CD4-positive, CD25-positive, alpha-beta regulatory T cell (primary cell): ENCODE measurements at regions not wholly inside any gene's neighbourhood (a gene's known extent, or its start where the extent isn't known, plus 50 kb on each side); places are given as distances from the start of the nearest gene placed in this dataset.

Source experiments
- ATAC-seq, 2 donors: fragments of 150-1000 bp; cut with Tn5 transposase; one replicate each; pipeline ENCODE4 v1.10.0; 2021; ENCODE audit warnings: low read depth in 2 of 2, moderate number of reproducible peaks in 2 of 2, moderate library complexity in 1 of 2
- DNase-seq, 3 donors: peaks; one replicate each; pipeline versions ENCODE4 v3.0.0 to v3.0.0-alpha.2; 2012 to 2022; ENCODE audit warnings: mixed read lengths in 1 of 3
- H3K27ac ChIP-seq: one replicate; pipeline ENCODE4 v1.7.0; 2013; ENCODE audit warnings: mild to moderate bottlenecking, low read length; ENCODE audit not compliant: insufficient read depth, poor library complexity, severe bottlenecking
- H3K27me3 ChIP-seq: one replicate; pipeline ENCODE4 v1.7.0; 2013; ENCODE audit warnings: low read length; ENCODE audit not compliant: control insufficient read depth, insufficient read depth
- H3K36me3 ChIP-seq: one replicate; pipeline ENCODE4 v1.7.0; 2013; ENCODE audit warnings: mild to moderate bottlenecking, low read length, moderate library complexity; ENCODE audit not compliant: control insufficient read depth, insufficient read depth
- H3K4me1 ChIP-seq: 2 replicates; pipeline ENCODE4 v1.7.0; 2013; ENCODE audit warnings: mild to moderate bottlenecking, low read length; ENCODE audit not compliant: insufficient read depth, control insufficient read depth, poor library complexity, severe bottlenecking
- H3K4me3 ChIP-seq: one replicate; pipeline ENCODE4 v1.7.0; 2013; ENCODE audit warnings: low read depth, mild to moderate bottlenecking, low read length, moderate library complexity
- H3K9me3 ChIP-seq, 2 experiments: 1 replicate in 1 of 2; 2 replicates in 1 of 2; pipeline ENCODE4 v1.7.0; 2013; ENCODE audit warnings: low read length in 2 of 2, mild to moderate bottlenecking in 1 of 2, moderate library complexity in 1 of 2; ENCODE audit not compliant: control insufficient read depth in 2 of 2
- H3K27ac Mint-ChIP-seq, 3 donors: one replicate each; pipeline ENCODE4 v1.8.0; 2020 to 2022; ENCODE audit warnings: mild to moderate bottlenecking in 3 of 3, mixed read lengths in 3 of 3, moderate library complexity in 2 of 3
- H3K27me3 Mint-ChIP-seq: one replicate; pipeline ENCODE4 v1.8.0; 2022; ENCODE audit warnings: mild to moderate bottlenecking, mixed read lengths
- H3K36me3 Mint-ChIP-seq: one replicate; pipeline ENCODE4 v1.8.0; 2020; ENCODE audit warnings: mixed read lengths
- H3K4me1 Mint-ChIP-seq, 4 donors: one replicate each; pipeline ENCODE4 v1.8.0; 2020 to 2022; ENCODE audit warnings: mixed read lengths in 4 of 4, mild to moderate bottlenecking in 1 of 4
- H3K4me3 Mint-ChIP-seq, 4 donors: one replicate each; pipeline ENCODE4 v1.8.0; 2020 to 2022; ENCODE audit warnings: mild to moderate bottlenecking in 4 of 4, mixed read lengths in 4 of 4, moderate library complexity in 3 of 4
- H3K9me3 Mint-ChIP-seq, 7 donors: one replicate each; pipeline ENCODE4 v1.8.0; 2020 to 2022; ENCODE audit warnings: mixed read lengths in 7 of 7, mild to moderate bottlenecking in 3 of 7, moderate library complexity in 2 of 7

- no peaks in the 10 kb centered on the region for H3K4me1 Mint-ChIP-seq
- peaks cover 0 to 6% (median 0%) of the 10 kb centered on the region in 7 donors for H3K9me3 Mint-ChIP-seq
- no peak for DNase-seq
- H3K27me3 Mint-ChIP-seq = peaks cover 14% of the 10 kb centered on the region
- H3K36me3 Mint-ChIP-seq = no peaks in the 10 kb centered on the region
- no peak for ATAC-seq
- no peak overlapping the region for H3K27ac Mint-ChIP-seq
- Histone ChIP-seq H3K27ac (no peak overlapping the region), H3K4me3 (no peak overlapping the region), H3K9me3 (no peaks in the 10 kb centered on the region), H3K27me3 (peaks cover 10% of the 10 kb centered on the region), H3K4me1 (no peaks in the 10 kb centered on the region), H3K36me3 (no peaks in the 10 kb centered on the region)
- H3K4me3 Mint-ChIP-seq = no peak overlapping the region
Observed at GRCh38 chr2:173611121-173611520, 256.4 kb downstream of the CDCA7 start.

GRCh38 chr2:173612354-173612753 is 257.7 kb downstream of the CDCA7 start:
- H3K4me3 ChIP-seq = no peak overlapping the region
- no peaks in the 10 kb centered on the region for H3K4me1 ChIP-seq
- Mint-ChIP-seq H3K36me3 (no peaks in the 10 kb centered on the region), H3K27me3 (peaks cover 11% of the 10 kb centered on the region), H3K27ac (no peak overlapping the region), H3K4me1 (no peaks in the 10 kb centered on the region), H3K4me3 (no peak overlapping the region), H3K9me3 (peaks cover 0 to 8% (median 3%) of the 10 kb centered on the region in 7 donors)
- no peak for DNase-seq
- no peak for ATAC-seq
- H3K9me3 ChIP-seq = no peaks in the 10 kb centered on the region
- H3K27me3 ChIP-seq = peaks cover 10% of the 10 kb centered on the region
- no peaks in the 10 kb centered on the region for H3K36me3 ChIP-seq
- no peak overlapping the region for H3K27ac ChIP-seq

GRCh38 chr2:173613386-173613785 is 258.7 kb downstream of the CDCA7 start:
- Mint-ChIP-seq H3K4me3 (no peak overlapping the region), H3K4me1 (no peaks in the 10 kb centered on the region), H3K27me3 (peaks cover 16% of the 10 kb centered on the region), H3K27ac (no peak overlapping the region), H3K36me3 (no peaks in the 10 kb centered on the region), H3K9me3 (peaks cover 0 to 10% (median 4%) of the 10 kb centered on the region in 7 donors)
- DNase-seq (no peak), ATAC-seq (no peak)
- no peaks in the 10 kb centered on the region for H3K36me3 ChIP-seq
- no peaks in the 10 kb centered on the region for H3K4me1 ChIP-seq
- no peaks in the 10 kb centered on the region for H3K9me3 ChIP-seq
- H3K4me3 ChIP-seq = no peak overlapping the region
- H3K27ac ChIP-seq = no peak overlapping the region
- peaks cover 10% of the 10 kb centered on the region for H3K27me3 ChIP-seq

GRCh38 chr2:173614265-173614930 is 259.7 kb downstream of the CDCA7 start:
- no peak overlapping the region for H3K4me3 ChIP-seq
- H3K9me3 ChIP-seq = no peaks in the 10 kb centered on the region
- DNase-seq (no peak), ATAC-seq (no peak)
- Mint-ChIP-seq H3K36me3 (no peaks in the 10 kb centered on the region), H3K4me3 (no peak overlapping the region), H3K27me3 (peaks cover 13% of the 10 kb centered on the region), H3K4me1 (no peaks in the 10 kb centered on the region), H3K9me3 (peaks cover 0 to 10% (median 4%) of the 10 kb centered on the region in 7 donors), H3K27ac (no peak overlapping the region)
- H3K27ac ChIP-seq = no peak overlapping the region
- H3K4me1 ChIP-seq = no peaks in the 10 kb centered on the region
- H3K27me3 ChIP-seq = peaks cover 7% of the 10 kb centered on the region
- no peaks in the 10 kb centered on the region for H3K36me3 ChIP-seq

GRCh38 chr2:173623438-173624319 is 269.0 kb downstream of the CDCA7 start:
- H3K4me1 Mint-ChIP-seq = no peaks in the 10 kb centered on the region
- ATAC-seq (no peak), DNase-seq (no peak)
- Histone ChIP-seq H3K27me3 (peaks cover 3% of the 10 kb centered on the region), H3K4me1 (no peaks in the 10 kb centered on the region), H3K27ac (no peak overlapping the region), H3K36me3 (no peaks in the 10 kb centered on the region), H3K9me3 (no peaks in the 10 kb centered on the region), H3K4me3 (no peak overlapping the region)
- no peak overlapping the region for H3K4me3 Mint-ChIP-seq
- H3K27ac Mint-ChIP-seq = no peak overlapping the region
- no peaks in the 10 kb centered on the region for H3K27me3 Mint-ChIP-seq
- peaks cover 0 to 3% (median 0%) of the 10 kb centered on the region in 7 donors for H3K9me3 Mint-ChIP-seq
- H3K36me3 Mint-ChIP-seq = no peaks in the 10 kb centered on the region

- DNase-seq (no peak), ATAC-seq (no peak)
- Mint-ChIP-seq H3K9me3 (peaks cover 0 to 3% (median 0%) of the 10 kb centered on the region in 7 donors), H3K4me1 (no peaks in the 10 kb centered on the region), H3K27me3 (no peaks in the 10 kb centered on the region), H3K27ac (no peak overlapping the region), H3K4me3 (no peak overlapping the region), H3K36me3 (no peaks in the 10 kb centered on the region)
- H3K27ac ChIP-seq = no peak overlapping the region
- no peaks in the 10 kb centered on the region for H3K9me3 ChIP-seq
- H3K36me3 ChIP-seq = no peaks in the 10 kb centered on the region
- H3K4me3 ChIP-seq = no peak overlapping the region
- peaks cover 3% of the 10 kb centered on the region for H3K27me3 ChIP-seq
- no peaks in the 10 kb centered on the region for H3K4me1 ChIP-seq
Observed at GRCh38 chr2:173625315-173625714, 270.6 kb downstream of the CDCA7 start.

GRCh38 chr2:173629076-173629475 is 274.4 kb downstream of the CDCA7 start:
- Mint-ChIP-seq H3K36me3 (no peaks in the 10 kb centered on the region), H3K4me3 (no peak overlapping the region), H3K27me3 (peaks cover 11% of the 10 kb centered on the region), H3K9me3 (peaks cover 0 to 3% (median 0%) of the 10 kb centered on the region in 7 donors), H3K27ac (no peak overlapping the region), H3K4me1 (no peaks in the 10 kb centered on the region)
- no peaks in the 10 kb centered on the region for H3K4me1 ChIP-seq
- no peaks in the 10 kb centered on the region for H3K9me3 ChIP-seq
- DNase-seq (no peak), ATAC-seq (no peak)
- H3K27ac ChIP-seq = no peak overlapping the region
- peaks cover 2% of the 10 kb centered on the region for H3K27me3 ChIP-seq
- H3K36me3 ChIP-seq = no peaks in the 10 kb centered on the region
- H3K4me3 ChIP-seq = no peak overlapping the region
